IPS DF 6.9 (cell line): ENCODE measurements at regions not wholly inside any gene's neighbourhood (a gene's known extent, or its start where the extent isn't known, plus 50 kb on each side); places are given as distances from the start of the nearest gene placed in this dataset.
"Not testable (repeated sequence)": the region's sequence is repeated elsewhere in the genome, so short reads cannot be mapped to it uniquely, and the experiment has no call there.

Experiments used
- DNase-seq: peaks from one replicate; pipeline ENCODE4 v3.0.0-alpha.2; 2013; ENCODE audit warnings: low read depth, low spot score
- H3K27ac ChIP-seq: one replicate; pipeline ENCODE4 v1.5.1; 2013; ENCODE audit warnings: low read length, control low read depth
- H3K27me3 ChIP-seq: 2 replicates; pipeline ENCODE4 v1.6.1; 2013; ENCODE audit warnings: mild to moderate bottlenecking, low read length; ENCODE audit not compliant: control insufficient read depth, insufficient read depth
- H3K36me3 ChIP-seq: 2 replicates; pipeline ENCODE4 v1.6.1; 2013; ENCODE audit warnings: low read length; ENCODE audit not compliant: control insufficient read depth, insufficient read depth
- H3K4me1 ChIP-seq: 2 replicates; pipeline ENCODE4 v1.6.1; 2013; ENCODE audit warnings: low read length; ENCODE audit not compliant: control insufficient read depth, insufficient read depth
- H3K4me3 ChIP-seq: 2 replicates; pipeline ENCODE4 v1.5.1; 2013; ENCODE audit warnings: mild to moderate bottlenecking, low read length
- H3K9me3 ChIP-seq: 2 replicates; pipeline ENCODE4 v1.6.1; 2013; ENCODE audit warnings: low read length, inconsistent platforms; ENCODE audit not compliant: control insufficient read depth, insufficient read depth
- WGBS: extraction: QIAGEN DNeasy Blood & Tissue Kit; methylation state at CpG from one replicate; pipeline ENCODE4 v1.1.7; 2013; ENCODE audit warnings: mixed read lengths, missing lambda C conversion rate; ENCODE audit not compliant: insufficient read length, insufficient coverage; 5-methylcytosine and 5-hydroxymethylcytosine counted together

- Histone ChIP-seq H3K27ac (no peak overlapping the region), H3K36me3 (no peaks in the 10 kb centered on the region), H3K4me3 (no peak overlapping the region), H3K9me3 (no peaks in the 10 kb centered on the region), H3K4me1 (0 out of 2 replicates have a peak, but pooled peaks cover 1% of the 10 kb centered on the region), H3K27me3 (peaks cover 2% of the 10 kb centered on the region; the same call in 1 of the 2 replicates)
- 100% methylated on average over 1 of the region's 2 CpGs for WGBS
- DNase-seq = peak; percentile 16
Observed at GRCh38 chr14:83960832-83961512, 1569.0 kb upstream of the FLRT2 start.

- Histone ChIP-seq H3K4me1 (no peaks in the 10 kb centered on the region), H3K4me3 (no peak overlapping the region), H3K9me3 (no peaks in the 10 kb centered on the region), H3K27ac (no peak overlapping the region), H3K27me3 (no peaks in the 10 kb centered on the region), H3K36me3 (no peaks in the 10 kb centered on the region)
- no peak for DNase-seq
- WGBS = no CpG with 5 or more reads among the region's 5 CpGs
Observed at GRCh38 chr14:83969998-83970397, 1559.9 kb upstream of the FLRT2 start.

GRCh38 chr14:83972631-83973030, 1557.3 kb upstream of the FLRT2 start:
- no peaks in the 10 kb centered on the region for H3K27me3 ChIP-seq
- WGBS = no CpG with 5 or more reads among the region's 3 CpGs
- no peaks in the 10 kb centered on the region for H3K36me3 ChIP-seq
- no peak overlapping the region for H3K4me3 ChIP-seq
- no peak for DNase-seq
- no peak overlapping the region for H3K27ac ChIP-seq
- no peaks in the 10 kb centered on the region for H3K4me1 ChIP-seq
- no peaks in the 10 kb centered on the region for H3K9me3 ChIP-seq

- Histone ChIP-seq H3K27me3 (no peaks in the 10 kb centered on the region), H3K27ac (no peak overlapping the region), H3K36me3 (no peaks in the 10 kb centered on the region), H3K4me1 (no peaks in the 10 kb centered on the region), H3K4me3 (no peak overlapping the region), H3K9me3 (no peaks in the 10 kb centered on the region)
- no CpG with 5 or more reads among the region's 5 CpGs for WGBS
- DNase-seq = no peak
Observed at GRCh38 chr14:83974647-83975163, 1555.2 kb upstream of the FLRT2 start.

GRCh38 chr14:83975435-83975834, 1554.5 kb upstream of the FLRT2 start:
- H3K4me3 ChIP-seq = no peak overlapping the region
- WGBS = no CpG with 5 or more reads among the region's 2 CpGs
- H3K27ac ChIP-seq = no peak overlapping the region
- no peaks in the 10 kb centered on the region for H3K4me1 ChIP-seq
- DNase-seq = no peak
- no peaks in the 10 kb centered on the region for H3K36me3 ChIP-seq
- no peaks in the 10 kb centered on the region for H3K9me3 ChIP-seq
- H3K27me3 ChIP-seq = no peaks in the 10 kb centered on the region

GRCh38 chr14:83975841-83976770, 1553.8 kb upstream of the FLRT2 start:
- Histone ChIP-seq H3K4me1 (no peaks in the 10 kb centered on the region), H3K4me3 (no peak overlapping the region), H3K27me3 (no peaks in the 10 kb centered on the region), H3K27ac (no peak overlapping the region), H3K36me3 (no peaks in the 10 kb centered on the region), H3K9me3 (no peaks in the 10 kb centered on the region)
- no CpG with 5 or more reads among the region's 7 CpGs for WGBS
- no peak for DNase-seq

- no CpG with 5 or more reads among the region's 5 CpGs for WGBS
- Histone ChIP-seq H3K4me3 (no peak overlapping the region), H3K4me1 (no peaks in the 10 kb centered on the region), H3K27ac (no peak overlapping the region), H3K9me3 (no peaks in the 10 kb centered on the region), H3K36me3 (no peaks in the 10 kb centered on the region), H3K27me3 (no peaks in the 10 kb centered on the region)
- DNase-seq = no peak
Observed at GRCh38 chr14:83977583-83977982, 1552.4 kb upstream of the FLRT2 start.

GRCh38 chr14:83981676-83982258, 1548.2 kb upstream of the FLRT2 start:
- not testable (repeated sequence) for H3K9me3 ChIP-seq, DNase-seq, H3K36me3 ChIP-seq, H3K4me3 ChIP-seq, H3K4me1 ChIP-seq, H3K27me3 ChIP-seq, H3K27ac ChIP-seq
- no CpG with 5 or more reads among the region's 3 CpGs for WGBS

GRCh38 chr14:83988275-83988674, 1541.7 kb upstream of the FLRT2 start:
- Histone ChIP-seq H3K9me3 (no peaks in the 10 kb centered on the region), H3K27me3 (no peaks in the 10 kb centered on the region), H3K4me1 (no peaks in the 10 kb centered on the region), H3K4me3 (no peak overlapping the region), H3K36me3 (no peaks in the 10 kb centered on the region), H3K27ac (no peak overlapping the region)
- no peak for DNase-seq
- no CpG with 5 or more reads among the region's 3 CpGs for WGBS

GRCh38 chr14:83991666-83992065, 1538.3 kb upstream of the FLRT2 start:
- Histone ChIP-seq H3K27ac (no peak overlapping the region), H3K4me1 (no peaks in the 10 kb centered on the region), H3K36me3 (no peaks in the 10 kb centered on the region), H3K9me3 (no peaks in the 10 kb centered on the region), H3K4me3 (no peak overlapping the region), H3K27me3 (no peaks in the 10 kb centered on the region)
- no peak for DNase-seq
- no CpG with 5 or more reads among the region's 3 CpGs for WGBS
